ENCODE measurements at regions not wholly inside any gene's neighbourhood (a gene's known extent, or its start where the extent isn't known, plus 50 kb on each side); places are given as distances from the start of the nearest gene placed in this dataset.

GRCh38 chr1:116195077-116195868 is 84.1 kb downstream of the MAB21L3 start:
- no peak for TF ChIP-seq EP300 (IDR thresholded peaks at IDR 0.05; ENCODE audit: borderline replicate concordance in 1 of 2, low read depth in 1 of 2, low read length in 1 of 2)
- no peak for TF ChIP-seq MAX (IDR thresholded peaks at IDR 0.05; ENCODE audit: low read depth)
- no peak for TF ChIP-seq TAF1 (IDR thresholded peaks at IDR 0.05; ENCODE audit: borderline replicate concordance, low read depth, low read length)
- no peak for TF ChIP-seq POLR2AphosphoS5 (IDR thresholded peaks at IDR 0.05; ENCODE audit: low read depth, low read length)
- no peak for TF ChIP-seq CTCF (IDR thresholded peaks at IDR 0.05)
- TF ChIP-seq TCF12 (IDR thresholded peaks at IDR 0.05): no peak
- no peak for TF ChIP-seq FOXM1 (IDR thresholded peaks at IDR 0.05; ENCODE audit: low read depth)

Data from SK-N-SH (cell line).